ENCODE measurements at regions not wholly inside any gene's neighbourhood (a gene's known extent, or its start where the extent isn't known, plus 50 kb on each side); places are given as distances from the start of the nearest gene placed in this dataset.

- DNase-seq = no peak
Observed at GRCh38 chr5:98993512-98993911, 64.7 kb upstream of the CHD1 start.

- no peak for DNase-seq
Observed at GRCh38 chr5:98992552-98992951, 63.7 kb upstream of the CHD1 start.

GRCh38 chr5:98989727-98990126 lies 60.9 kb upstream of the CHD1 start:
- DNase-seq = peak; percentile 5

GRCh38 chr5:98986587-98986986 lies 57.8 kb upstream of the CHD1 start:
- no peak for DNase-seq

- no peak for DNase-seq
Observed at GRCh38 chr5:98982880-98983279, 54.1 kb upstream of the CHD1 start.
